ENCODE measurements at regions not wholly inside any gene's neighbourhood (a gene's known extent, or its start where the extent isn't known, plus 50 kb on each side); places are given as distances from the start of the nearest gene placed in this dataset.
"Not testable (repeated sequence)": the region's sequence is repeated elsewhere in the genome, so short reads cannot be mapped to it uniquely, and the experiment has no call there.

- no peaks in the 10 kb centered on the region for H3K36me3 Mint-ChIP-seq (ENCODE audit: low read depth)
- no peak overlapping the region for H3K27ac Mint-ChIP-seq
- no peak for ATAC-seq
Observed at GRCh38 chr2:226174390-226174789, 625.2 kb downstream of the IRS1 start.

GRCh38 chr2:226172939-226173338, 626.7 kb downstream of the IRS1 start:
- no peak for ATAC-seq
- H3K36me3 Mint-ChIP-seq (ENCODE audit: low read depth): no peaks in the 10 kb centered on the region
- H3K4me1 Mint-ChIP-seq: no peaks in the 10 kb centered on the region
- no peak for DNase-seq
- H3K9me3 Mint-ChIP-seq: peaks cover 14% of the 10 kb centered on the region
- no peak overlapping the region for H3K4me3 Mint-ChIP-seq
- peaks cover 5% of the 10 kb centered on the region for H3K27me3 Mint-ChIP-seq
- H3K27ac Mint-ChIP-seq: no peak overlapping the region

More at GRCh38 chr2:226174390-226174789, 625.2 kb downstream of the IRS1 start:
- Mint-ChIP-seq H3K4me3 (no peak overlapping the region), H3K27me3 (peaks cover 5% of the 10 kb centered on the region), H3K9me3 (peaks cover 29% of the 10 kb centered on the region), H3K4me1 (no peaks in the 10 kb centered on the region)
- DNase-seq: no peak

- Mint-ChIP-seq H3K9me3 (peaks cover 13% of the 10 kb centered on the region), H3K4me3 (no peak overlapping the region), H3K4me1 (no peaks in the 10 kb centered on the region), H3K27me3 (peaks cover 5% of the 10 kb centered on the region), H3K36me3 (ENCODE audit: low read depth) (no peaks in the 10 kb centered on the region), H3K27ac (no peak overlapping the region)
- no peak for ATAC-seq
- DNase-seq: no peak
Observed at GRCh38 chr2:226172309-226172708, 627.3 kb downstream of the IRS1 start.

- Mint-ChIP-seq H3K36me3 (ENCODE audit: low read depth) (no peaks in the 10 kb centered on the region), H3K27me3 (peaks cover 5% of the 10 kb centered on the region), H3K27ac (no peak overlapping the region), H3K4me3 (no peak overlapping the region), H3K9me3 (no peaks in the 10 kb centered on the region), H3K4me1 (no peaks in the 10 kb centered on the region)
- DNase-seq (no peak), ATAC-seq (no peak)
Observed at GRCh38 chr2:226169751-226170581, 629.7 kb downstream of the IRS1 start.

GRCh38 chr2:226168496-226169160, 631.0 kb downstream of the IRS1 start:
- no peaks in the 10 kb centered on the region for H3K9me3 Mint-ChIP-seq
- H3K27ac Mint-ChIP-seq: no peak overlapping the region
- no peaks in the 10 kb centered on the region for H3K4me1 Mint-ChIP-seq
- peaks cover 5% of the 10 kb centered on the region for H3K27me3 Mint-ChIP-seq
- DNase-seq (no peak), ATAC-seq (no peak)
- no peaks in the 10 kb centered on the region for H3K36me3 Mint-ChIP-seq (ENCODE audit: low read depth)
- no peak overlapping the region for H3K4me3 Mint-ChIP-seq

- Mint-ChIP-seq H3K9me3 (no peaks in the 10 kb centered on the region), H3K27me3 (peaks cover 5% of the 10 kb centered on the region), H3K36me3 (ENCODE audit: low read depth) (no peaks in the 10 kb centered on the region), H3K4me1 (no peaks in the 10 kb centered on the region), H3K4me3 (no peak overlapping the region), H3K27ac (no peak overlapping the region)
- DNase-seq: no peak
- ATAC-seq: no peak
Observed at GRCh38 chr2:226164512-226164911, 635.1 kb downstream of the IRS1 start.

GRCh38 chr2:226160617-226161016, 639.0 kb downstream of the IRS1 start:
- not testable (repeated sequence) for H3K27me3 Mint-ChIP-seq; H3K27ac Mint-ChIP-seq; H3K36me3 Mint-ChIP-seq (ENCODE audit: low read depth); H3K9me3 Mint-ChIP-seq; H3K4me1 Mint-ChIP-seq; ATAC-seq; H3K4me3 Mint-ChIP-seq; DNase-seq

- H3K27me3 Mint-ChIP-seq: peaks cover 5% of the 10 kb centered on the region
- H3K9me3 Mint-ChIP-seq: no peaks in the 10 kb centered on the region
- DNase-seq (no peak), ATAC-seq (no peak)
- no peaks in the 10 kb centered on the region for H3K4me1 Mint-ChIP-seq
- no peak overlapping the region for H3K4me3 Mint-ChIP-seq
- no peak overlapping the region for H3K27ac Mint-ChIP-seq
- H3K36me3 Mint-ChIP-seq (ENCODE audit: low read depth): no peaks in the 10 kb centered on the region
Observed at GRCh38 chr2:226159875-226160479, 639.6 kb downstream of the IRS1 start.

GRCh38 chr2:226158940-226159339, 640.7 kb downstream of the IRS1 start:
- no peak overlapping the region for H3K27ac Mint-ChIP-seq
- H3K36me3 Mint-ChIP-seq (ENCODE audit: low read depth): no peaks in the 10 kb centered on the region
- no peak overlapping the region for H3K4me3 Mint-ChIP-seq
- H3K9me3 Mint-ChIP-seq: no peaks in the 10 kb centered on the region
- no peaks in the 10 kb centered on the region for H3K4me1 Mint-ChIP-seq
- H3K27me3 Mint-ChIP-seq: peaks cover 5% of the 10 kb centered on the region
- DNase-seq (no peak), ATAC-seq (no peak)

- Mint-ChIP-seq H3K27me3 (peaks cover 5% of the 10 kb centered on the region), H3K4me3 (no peak overlapping the region), H3K36me3 (ENCODE audit: low read depth) (no peaks in the 10 kb centered on the region), H3K27ac (no peak overlapping the region), H3K9me3 (no peaks in the 10 kb centered on the region), H3K4me1 (no peaks in the 10 kb centered on the region)
- DNase-seq (no peak), ATAC-seq (no peak)
Observed at GRCh38 chr2:226158229-226158628, 641.4 kb downstream of the IRS1 start.

- H3K9me3 Mint-ChIP-seq: no peaks in the 10 kb centered on the region
- ATAC-seq: no peak
Observed at GRCh38 chr2:226155093-226155875, 644.3 kb downstream of the IRS1 start.

GRCh38 chr2:226154610-226155009, 645.0 kb downstream of the IRS1 start:
- Mint-ChIP-seq H3K9me3 (no peaks in the 10 kb centered on the region), H3K4me3 (no peak overlapping the region), H3K36me3 (ENCODE audit: low read depth) (no peaks in the 10 kb centered on the region), H3K27ac (no peak overlapping the region), H3K4me1 (no peaks in the 10 kb centered on the region), H3K27me3 (peaks cover under 1% of the 10 kb centered on the region)
- no peak for ATAC-seq
- no peak for DNase-seq

More at GRCh38 chr2:226155093-226155875, 644.3 kb downstream of the IRS1 start:
- peaks cover 5% of the 10 kb centered on the region for H3K27me3 Mint-ChIP-seq
- no peak overlapping the region for H3K27ac Mint-ChIP-seq
- no peaks in the 10 kb centered on the region for H3K36me3 Mint-ChIP-seq (ENCODE audit: low read depth)
- no peak overlapping the region for H3K4me3 Mint-ChIP-seq
- no peak for DNase-seq
- no peaks in the 10 kb centered on the region for H3K4me1 Mint-ChIP-seq

GRCh38 chr2:226153553-226153952, 646.1 kb downstream of the IRS1 start:
- ATAC-seq (no peak), DNase-seq (no peak)
- H3K9me3 Mint-ChIP-seq: no peaks in the 10 kb centered on the region
- H3K36me3 Mint-ChIP-seq (ENCODE audit: low read depth): no peaks in the 10 kb centered on the region
- no peaks in the 10 kb centered on the region for H3K27me3 Mint-ChIP-seq
- H3K27ac Mint-ChIP-seq: no peak overlapping the region
- H3K4me3 Mint-ChIP-seq: no peak overlapping the region
- H3K4me1 Mint-ChIP-seq: no peaks in the 10 kb centered on the region

GRCh38 chr2:226151157-226151556, 648.5 kb downstream of the IRS1 start:
- H3K36me3 Mint-ChIP-seq (ENCODE audit: low read depth): no peaks in the 10 kb centered on the region
- H3K4me1 Mint-ChIP-seq: no peaks in the 10 kb centered on the region
- no peak for DNase-seq
- H3K4me3 Mint-ChIP-seq: no peak overlapping the region
- no peak overlapping the region for H3K27ac Mint-ChIP-seq
- no peak for ATAC-seq
- peaks cover 3% of the 10 kb centered on the region for H3K27me3 Mint-ChIP-seq
- H3K9me3 Mint-ChIP-seq: peaks cover 6% of the 10 kb centered on the region

All from activated naive CD8-positive, alpha-beta T cell treated with anti-CD3 and anti-CD28 coated beads, Interleukin-2, amount 50 U/mL, for 24 hours (primary cell).